Glomerular visceral epithelial cell (primary cell): ENCODE measurements at regions not wholly inside any gene's neighbourhood (a gene's known extent, or its start where the extent isn't known, plus 50 kb on each side); places are given as distances from the start of the nearest gene placed in this dataset.
"Not testable (repeated sequence)": the region's sequence is repeated elsewhere in the genome, so short reads cannot be mapped to it uniquely, and the experiment has no call there.

Source experiments
- DNase-seq: peaks from one replicate; pipeline ENCODE4 v3.0.0-alpha.2; 2016; ENCODE audit errors: extremely low spot score

DNA sequence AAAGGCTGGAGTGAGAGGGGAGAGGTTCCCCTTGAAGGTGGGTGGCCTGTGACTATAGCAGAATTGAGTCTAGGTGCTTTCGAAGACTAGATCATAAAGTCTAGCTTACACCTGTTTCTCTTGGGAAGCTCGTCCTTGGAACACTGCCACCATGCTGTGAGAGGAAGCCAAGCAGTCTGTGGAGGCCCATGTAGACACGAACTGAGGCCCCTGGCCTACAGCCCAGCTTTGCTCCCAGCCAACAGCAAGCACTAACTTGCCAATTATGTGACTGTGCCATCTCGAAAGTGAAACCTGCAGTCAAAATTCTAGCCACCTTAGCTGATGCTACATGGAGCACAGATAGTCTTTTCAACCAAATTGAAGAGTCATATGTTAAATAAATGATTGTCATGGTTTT, 190.5 kb upstream of the NECTIN3 start:
- peak; percentile 48 for DNase-seq

DNA sequence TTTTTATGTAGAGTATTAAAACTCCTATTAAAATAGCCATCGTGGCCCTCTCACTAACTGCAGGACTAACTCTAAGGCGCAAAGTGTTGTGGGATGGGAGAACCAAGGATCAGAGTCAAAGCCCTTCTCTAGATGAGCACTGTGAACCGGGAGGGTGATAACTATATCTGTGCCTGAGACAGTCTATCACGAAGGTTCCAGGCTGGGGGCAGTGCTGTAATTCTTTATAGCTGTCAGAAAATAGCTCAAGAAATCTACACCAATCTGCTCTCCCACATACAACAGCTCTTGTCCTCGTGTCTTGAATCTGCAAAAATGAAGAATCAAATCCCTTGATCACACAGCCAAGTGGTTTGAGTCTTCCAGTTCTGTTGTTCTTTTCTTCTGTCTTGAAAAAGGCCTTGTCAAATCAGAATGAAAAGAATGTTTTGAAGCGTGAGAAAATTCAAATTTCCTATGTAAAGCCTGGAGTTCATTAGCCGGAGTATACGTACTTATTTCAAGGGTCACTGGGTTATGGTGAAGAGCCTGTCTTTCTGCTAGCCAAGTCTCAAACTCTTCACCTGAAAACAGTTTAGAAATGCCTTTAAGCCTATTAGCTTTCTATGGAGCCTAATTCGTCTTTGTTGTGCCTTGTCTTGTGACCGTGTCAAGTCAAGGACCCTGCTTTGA, 185.3 kb upstream of the NECTIN3 start:
- no peak for DNase-seq

DNA sequence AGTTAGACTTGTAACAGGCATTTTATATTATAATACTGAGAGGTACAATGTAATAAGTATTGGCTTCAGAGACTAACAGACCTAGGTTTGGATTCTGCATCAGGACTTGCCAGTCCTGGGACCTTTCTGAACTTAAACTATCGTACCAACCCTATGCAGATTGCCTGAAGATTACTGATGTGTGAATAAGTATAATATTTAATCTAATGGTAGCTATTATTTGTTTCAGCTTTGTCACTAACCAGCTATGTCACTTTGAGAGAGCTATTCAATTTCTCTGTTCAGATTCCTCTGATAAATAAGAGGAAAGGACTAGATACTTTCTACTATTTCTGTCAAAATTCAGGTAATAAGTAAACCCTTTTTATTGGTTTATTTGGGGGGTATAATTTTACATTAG, 184.4 kb upstream of the NECTIN3 start:
- no peak for DNase-seq

DNA sequence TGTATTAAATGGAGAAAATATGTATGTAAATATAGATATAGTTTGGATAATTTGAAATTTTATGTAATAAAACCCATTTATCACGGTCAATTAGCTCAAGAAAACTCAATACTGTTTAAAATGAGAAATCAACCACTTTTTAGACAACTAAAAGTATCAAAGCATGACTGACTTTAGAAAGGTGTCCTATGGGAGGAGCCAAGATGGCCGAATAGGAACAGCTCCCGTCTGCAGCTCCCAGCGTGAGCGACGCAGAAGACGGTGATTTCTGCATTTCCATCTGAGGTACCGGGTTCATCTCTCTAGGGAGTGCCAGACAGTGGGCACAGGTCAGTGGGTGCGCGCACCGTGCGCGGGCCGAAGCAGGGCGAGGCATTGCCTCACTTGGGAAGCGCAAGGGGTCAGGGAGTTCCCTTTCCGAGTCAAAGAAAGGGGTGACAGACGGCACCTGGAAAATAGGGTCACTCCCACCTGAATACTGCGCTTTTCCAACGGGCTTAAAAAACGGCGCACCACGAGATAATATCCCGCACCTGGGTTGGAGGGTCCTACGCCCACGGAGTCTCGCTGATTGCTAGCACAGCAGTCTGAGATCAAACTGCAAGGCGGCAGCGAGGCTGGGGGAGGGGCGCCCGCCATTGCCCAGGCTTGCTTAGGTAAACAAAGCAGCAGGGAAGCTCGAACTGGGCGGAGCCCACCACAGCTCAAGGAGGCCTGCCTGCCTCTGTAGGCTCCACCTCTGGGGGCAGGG, 182.8 kb upstream of the NECTIN3 start:
- not testable (repeated sequence) for DNase-seq

DNA sequence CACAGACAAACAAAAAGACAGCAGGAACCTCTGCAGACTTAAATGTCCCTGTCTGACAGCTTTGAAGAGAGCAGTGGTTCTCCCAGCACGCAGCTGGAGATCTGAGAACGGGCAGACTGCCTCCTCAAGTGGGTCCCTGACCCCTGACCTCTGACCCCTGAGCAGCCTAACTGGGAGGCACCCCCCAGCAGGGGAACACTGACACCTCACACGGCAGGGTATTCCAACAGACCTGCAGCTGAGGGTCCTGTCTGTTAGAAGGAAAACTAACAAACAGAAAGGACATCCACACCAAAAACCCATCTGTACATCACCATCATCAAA, 182.3 kb upstream of the NECTIN3 start:
- DNase-seq = not testable (repeated sequence)

DNA sequence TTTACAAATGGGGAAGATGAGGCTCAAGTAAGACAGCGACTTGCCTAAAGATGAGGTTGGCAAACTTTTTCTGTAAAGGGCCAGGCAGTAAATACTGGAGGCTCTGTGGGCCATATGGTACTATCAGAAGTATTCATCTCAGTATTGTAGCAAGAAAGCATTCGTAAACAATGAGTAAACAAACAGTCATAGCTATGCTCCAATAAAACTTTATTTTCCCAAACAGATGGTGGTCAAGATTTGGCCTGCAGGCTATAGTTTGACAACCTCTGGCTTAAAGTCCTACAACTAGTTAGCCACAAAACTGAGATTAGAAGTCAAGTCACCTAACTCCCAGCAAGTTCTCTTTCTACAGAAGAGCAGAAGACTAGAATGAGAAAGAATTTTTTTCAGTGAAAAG, 177.0 kb upstream of the NECTIN3 start:
- DNase-seq = no peak

DNA sequence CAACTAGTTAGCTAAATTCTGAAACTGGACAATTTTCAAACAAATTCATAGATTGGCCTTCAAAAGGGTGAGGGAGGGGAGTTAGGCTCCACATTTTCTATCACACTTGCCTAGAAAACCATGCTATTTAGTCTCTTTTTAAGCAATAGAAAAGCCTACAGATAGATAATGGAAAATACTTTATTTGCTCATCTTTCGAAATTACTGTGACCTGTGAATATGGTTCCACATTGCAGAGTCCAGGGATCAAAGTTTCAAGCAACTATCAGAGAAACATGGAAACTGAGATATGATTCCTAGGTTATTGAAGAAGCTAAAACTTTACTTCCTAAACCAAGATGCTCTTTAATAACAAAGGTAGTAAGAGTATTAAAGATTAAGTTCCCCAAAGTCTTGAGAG, 176.6 kb upstream of the NECTIN3 start:
- DNase-seq = no peak

DNA sequence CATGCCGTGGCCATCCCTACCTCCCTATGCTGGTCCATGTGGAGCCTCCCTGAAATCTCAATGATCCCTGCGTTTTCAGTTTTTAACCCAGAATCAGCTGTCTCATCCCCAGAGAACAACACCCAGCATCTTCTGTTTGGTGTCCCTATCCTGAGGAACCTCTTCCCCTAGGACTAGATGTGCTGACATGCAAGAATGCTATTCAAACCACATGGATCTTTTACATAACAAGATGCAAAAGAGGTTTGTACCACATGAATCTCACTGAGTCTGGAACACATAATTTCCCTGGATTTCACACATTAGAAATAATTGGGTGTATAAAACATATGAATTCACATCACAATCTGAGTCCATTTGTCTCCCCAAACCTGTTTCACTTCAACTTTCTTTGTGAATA, 174.6 kb upstream of the NECTIN3 start:
- DNase-seq = no peak

DNA sequence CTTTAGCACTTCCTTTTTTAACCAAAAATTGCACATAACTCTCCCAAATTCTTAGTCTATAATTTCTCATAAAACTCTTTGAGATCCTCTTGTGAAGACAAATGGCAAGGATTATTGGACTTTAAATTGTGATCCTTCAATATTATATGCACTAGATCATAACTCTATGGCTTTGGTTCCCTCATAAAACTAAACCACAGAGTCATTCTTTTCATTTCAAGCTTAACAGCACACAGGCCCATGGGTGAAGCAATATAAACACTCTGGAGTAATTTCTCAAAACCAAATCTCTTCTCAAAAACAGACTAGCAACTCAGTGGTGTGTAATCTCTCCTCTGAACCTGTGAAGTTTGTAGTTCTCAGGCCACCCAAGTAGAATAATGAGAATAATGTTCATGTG, 171.0 kb upstream of the NECTIN3 start:
- peak; percentile 8 for DNase-seq

DNA sequence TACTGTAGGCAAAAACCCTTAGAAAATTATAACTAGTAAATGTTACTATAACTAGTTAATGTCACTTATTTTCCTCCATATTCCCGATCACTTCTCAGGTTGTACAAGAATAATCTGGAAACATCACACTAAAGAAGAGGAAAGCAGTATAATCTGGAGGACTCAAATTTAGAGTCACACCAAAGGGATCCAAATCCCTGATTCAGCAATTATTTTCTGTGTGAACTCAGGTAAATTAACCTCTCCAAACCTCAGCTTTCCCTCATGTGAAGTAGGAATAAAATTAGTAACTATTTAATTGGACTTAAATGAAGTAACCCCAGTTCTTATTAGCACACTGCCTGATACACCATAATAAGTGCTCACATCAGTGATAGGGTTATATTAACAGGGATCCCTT, 170.1 kb upstream of the NECTIN3 start:
- DNase-seq = no peak

DNA sequence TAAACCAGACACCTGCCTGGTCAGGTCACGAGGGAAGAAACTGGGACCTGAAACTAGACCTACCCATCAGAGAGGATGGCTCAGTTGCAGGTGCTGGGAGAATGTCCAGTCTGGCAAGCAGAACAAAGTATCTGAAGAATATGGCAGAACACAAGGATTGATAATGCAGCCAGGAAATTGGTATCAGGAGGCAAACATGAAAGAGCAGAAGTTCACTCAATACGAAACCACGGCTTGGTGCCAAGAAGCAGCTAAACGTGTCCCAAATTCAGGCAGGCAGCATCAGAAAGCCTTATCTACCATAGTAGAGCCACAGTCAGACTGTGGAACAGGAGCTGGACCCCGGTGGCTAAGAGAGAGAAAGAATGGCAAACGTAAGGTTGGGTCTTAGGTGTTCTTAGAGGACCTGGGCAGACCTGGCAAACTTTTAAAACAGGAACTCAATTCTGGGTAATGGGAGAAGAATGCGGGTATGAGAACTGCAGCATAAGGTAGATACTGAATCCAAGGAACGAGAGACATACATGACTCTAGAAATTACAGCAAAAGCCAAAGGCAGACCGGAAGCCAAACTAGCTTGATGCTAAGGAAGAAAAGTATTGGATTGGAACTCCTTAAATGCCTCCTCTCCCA, 169.0 kb upstream of the NECTIN3 start:
- no peak for DNase-seq

DNA sequence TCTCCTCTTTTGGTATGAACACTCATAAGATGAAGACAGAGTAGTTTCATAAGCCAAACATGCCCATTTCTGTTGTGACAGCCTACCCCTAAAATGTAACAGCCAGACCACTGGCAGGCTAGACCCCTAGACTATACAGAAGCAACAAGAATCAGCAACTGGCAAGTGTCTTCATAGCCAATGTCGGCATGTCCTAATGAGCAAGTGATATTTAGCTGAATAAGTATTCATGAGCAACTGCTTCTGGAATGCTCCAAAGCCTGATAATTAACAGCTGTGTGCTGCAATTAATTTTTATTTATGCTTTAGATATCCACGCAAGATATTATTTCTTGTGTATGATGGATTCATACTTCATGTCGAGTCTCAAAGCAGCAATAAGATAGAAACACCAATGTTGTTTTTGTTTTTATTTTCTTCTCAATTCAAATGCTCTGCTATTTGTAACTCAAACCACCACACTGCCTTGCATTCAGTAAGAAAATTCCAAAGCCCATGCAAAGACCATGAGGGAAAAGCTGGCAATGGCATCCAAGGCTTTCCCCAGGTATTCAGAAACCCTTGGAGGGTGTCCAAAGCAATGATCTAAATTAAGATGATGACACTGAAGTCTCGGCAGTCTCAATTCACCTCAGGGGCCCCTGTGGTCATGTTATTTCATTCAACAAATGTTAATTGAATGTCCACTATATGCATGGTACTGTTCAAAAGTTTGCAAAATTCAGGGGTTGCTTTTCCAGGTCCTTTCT, 167.7 kb upstream of the NECTIN3 start:
- DNase-seq = peak; percentile 6

DNA sequence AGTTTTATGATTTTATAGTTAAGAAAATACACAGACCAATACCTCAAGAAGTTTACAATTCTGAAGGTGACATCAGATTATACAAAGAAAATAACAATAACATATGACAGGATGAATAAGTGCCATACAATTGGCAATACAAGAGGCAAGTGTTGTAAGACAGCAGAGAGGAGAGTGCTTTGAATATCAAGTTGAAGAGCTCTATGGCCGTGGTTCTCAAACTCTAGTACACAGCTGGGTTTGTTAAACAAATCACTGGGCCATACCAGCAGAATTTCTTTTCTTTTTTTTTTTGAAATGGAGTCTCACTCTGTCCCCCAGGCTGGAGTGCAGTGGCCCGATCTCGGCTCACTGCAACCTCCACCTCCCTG, 167.1 kb upstream of the NECTIN3 start:
- no peak for DNase-seq

DNA sequence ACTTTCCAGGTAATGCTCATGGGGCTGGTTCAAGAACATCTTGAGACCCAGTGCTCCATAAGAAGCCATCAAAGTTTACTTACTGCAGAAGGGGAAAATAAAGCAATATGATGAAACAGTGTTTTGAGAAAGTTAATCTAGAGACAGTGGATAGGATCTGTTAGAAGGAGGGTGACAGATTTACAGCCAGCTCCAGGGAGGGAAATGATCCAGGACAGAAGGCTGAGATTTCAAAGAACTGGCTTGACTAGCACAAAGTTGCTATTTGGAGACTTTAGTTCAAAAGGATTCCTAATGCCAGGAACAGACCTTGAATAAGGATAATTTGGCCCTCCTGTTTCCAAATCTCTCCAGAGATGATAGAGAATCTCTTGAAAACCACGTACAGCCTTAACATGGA, 166.5 kb upstream of the NECTIN3 start:
- DNase-seq = no peak

DNA sequence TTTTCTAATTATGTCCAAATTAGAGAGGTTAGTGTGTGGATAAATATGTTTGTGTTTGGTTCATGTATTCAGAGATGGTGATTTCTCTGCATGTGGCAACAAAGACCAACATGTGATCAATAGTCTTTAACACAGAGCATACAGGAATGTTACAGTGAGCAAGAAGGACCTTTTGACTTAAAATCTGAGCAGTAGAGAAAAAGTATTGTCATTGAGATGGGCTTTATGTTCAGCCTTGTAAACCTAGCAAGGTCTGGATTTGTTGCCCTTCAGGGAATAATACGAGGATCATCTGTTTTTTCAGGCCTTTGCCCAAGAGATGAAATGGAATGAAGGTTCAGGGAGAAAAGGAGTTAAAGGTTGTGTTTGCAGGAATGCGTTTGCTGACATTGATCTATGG, 161.8 kb upstream of the NECTIN3 start:
- no peak for DNase-seq

DNA sequence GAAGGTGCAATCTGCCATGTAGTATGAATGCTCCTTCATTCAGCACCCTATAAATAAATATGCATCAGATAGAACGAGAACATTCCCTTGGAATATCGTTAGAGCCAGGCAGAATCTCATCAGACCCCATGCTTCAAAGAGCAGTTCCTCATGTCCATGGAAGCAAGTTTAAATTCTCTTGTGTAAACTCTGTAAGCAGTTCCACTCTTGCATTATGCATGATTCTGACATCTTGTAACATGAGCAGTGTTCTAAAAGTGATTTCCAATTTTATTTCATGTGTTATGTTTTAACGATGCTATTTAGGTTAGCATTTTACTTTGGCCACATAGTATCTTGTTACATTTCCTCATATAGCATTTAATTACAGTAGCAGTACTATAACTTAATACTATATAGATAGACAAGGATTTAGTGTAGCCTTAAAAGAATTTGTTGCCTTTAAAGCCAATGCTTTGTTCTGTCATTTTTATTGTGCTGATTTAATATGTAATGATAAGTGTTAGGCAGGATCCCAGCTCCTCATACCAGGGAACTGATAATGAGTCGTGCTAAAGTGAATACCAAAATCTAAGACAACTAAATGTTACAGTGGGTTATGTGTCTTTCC, 161.2 kb upstream of the NECTIN3 start:
- DNase-seq = no peak

DNA sequence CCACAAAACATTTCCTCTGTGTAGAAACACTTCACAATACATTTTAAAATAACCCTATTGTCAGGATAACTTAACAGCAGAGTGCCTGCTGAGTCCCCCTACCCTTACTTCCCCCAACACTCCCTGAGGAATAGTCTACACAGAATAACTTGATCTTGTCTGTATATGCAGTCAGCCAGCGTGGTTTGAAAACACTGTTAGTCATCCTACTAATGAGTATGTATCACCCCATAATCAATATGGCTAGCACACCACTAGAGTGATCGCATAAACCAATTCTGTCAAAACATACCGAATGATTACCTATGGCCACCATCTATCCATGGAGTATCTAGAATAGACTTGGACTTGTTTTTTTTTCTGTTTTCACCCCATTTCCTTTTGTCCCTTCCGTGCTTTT, 152.7 kb upstream of the NECTIN3 start:
- no peak for DNase-seq

DNA sequence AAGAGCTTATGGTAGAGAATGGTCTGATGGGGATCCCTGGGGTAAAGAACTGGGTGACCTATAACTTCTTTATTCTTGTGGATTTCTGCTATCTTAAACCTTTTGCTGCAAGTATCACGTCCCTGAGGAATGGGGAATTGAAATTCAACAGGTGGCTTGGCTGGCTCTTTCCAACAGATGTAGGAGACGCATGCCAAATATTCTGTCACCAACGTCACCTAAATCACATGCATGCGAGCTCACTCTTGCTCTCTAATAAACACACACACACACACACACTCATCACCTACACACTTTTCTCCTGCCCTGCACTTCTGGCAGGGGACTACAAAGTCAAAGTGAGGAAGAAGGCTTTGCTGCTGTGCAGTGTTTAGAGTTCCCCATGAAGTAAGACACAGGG, 145.8 kb upstream of the NECTIN3 start:
- DNase-seq = no peak

DNA sequence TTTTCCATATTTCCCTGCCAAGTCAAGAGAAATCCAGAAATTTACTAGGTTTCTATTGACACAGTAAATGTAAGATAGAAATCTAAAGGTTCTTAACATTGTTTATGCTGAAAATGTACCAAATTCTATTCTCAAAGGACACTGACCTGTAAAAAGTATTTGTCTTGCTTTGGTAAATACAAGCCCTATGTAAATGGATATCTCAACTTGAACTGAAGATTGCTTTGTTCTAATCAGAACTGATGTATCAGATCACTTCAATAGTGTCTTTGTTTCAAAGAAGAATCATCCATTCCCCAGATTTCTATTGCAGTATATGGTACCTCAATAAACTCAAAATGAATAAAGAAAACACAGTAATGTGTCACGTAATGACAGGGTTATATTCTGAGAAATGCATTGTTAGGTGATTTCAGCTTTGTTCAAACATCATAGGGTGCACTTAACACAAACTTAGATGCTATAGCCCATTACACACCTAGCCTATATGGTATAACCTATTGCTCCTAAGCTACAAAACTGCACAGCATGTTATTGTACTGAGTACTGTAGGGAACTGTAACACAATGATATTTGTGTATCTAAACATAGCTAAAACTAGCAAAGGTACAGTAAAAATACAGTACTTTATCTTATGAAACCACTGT, 143.5 kb upstream of the NECTIN3 start:
- DNase-seq = no peak

DNA sequence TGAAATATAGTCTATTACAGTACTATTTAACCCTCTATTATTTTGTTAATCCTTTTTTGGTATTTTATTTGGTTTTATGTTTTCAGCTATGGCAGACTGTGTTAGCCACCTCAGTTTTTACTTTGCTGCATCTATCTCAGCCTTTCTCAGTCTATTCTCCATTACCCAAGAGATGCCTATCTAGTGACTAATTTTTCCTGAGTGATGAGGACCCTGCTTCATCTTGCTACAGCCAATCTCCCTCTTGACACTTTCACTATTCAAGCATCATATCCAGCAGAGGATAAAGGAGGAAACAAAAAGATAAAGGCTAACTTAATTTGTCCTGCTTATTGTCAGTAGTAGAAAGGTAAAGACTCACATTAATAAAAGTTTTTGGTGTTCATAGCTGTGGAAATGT, 141.8 kb upstream of the NECTIN3 start:
- no peak for DNase-seq

DNA sequence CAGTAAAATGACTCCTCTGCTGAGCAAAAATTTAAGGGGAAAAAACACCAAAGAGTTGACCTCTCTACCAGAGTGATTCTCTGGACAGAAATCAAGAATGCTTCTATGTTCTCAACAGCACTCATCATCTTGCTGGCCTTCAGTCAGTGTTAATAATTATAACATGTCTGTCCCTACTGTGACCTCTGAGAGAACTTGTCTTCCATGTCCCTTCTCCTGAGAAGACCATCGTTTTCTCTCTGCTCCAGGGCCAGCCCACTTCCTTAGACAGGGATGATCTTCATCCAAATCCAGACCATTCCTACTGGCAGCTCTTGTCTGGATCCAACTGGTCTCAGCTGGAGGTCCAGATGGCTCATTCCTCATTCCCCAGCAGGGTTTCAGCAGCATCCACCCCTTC, 139.0 kb upstream of the NECTIN3 start:
- DNase-seq = peak; percentile 2
